Esophagus muscularis mucosa (tissue), 4 donors: ENCODE measurements at regions not wholly inside any gene's neighbourhood (a gene's known extent, or its start where the extent isn't known, plus 50 kb on each side); places are given as distances from the start of the nearest gene placed in this dataset.

Source experiments
- CTCF ChIP-seq, 3 experiments: fragments of 200-600 bp in 2 of 3; fragments of 450-650 bp in 1 of 3; sonication (generic) in 2 of 3; IDR thresholded peaks; one replicate each; pipeline ENCODE4 v1.5.1; 2017 to 2019; ENCODE audit warnings: antibody characterized with exemption in 3 of 3, mild to moderate bottlenecking in 2 of 3, moderate library complexity in 1 of 3
- EP300 ChIP-seq: sonication (generic); formaldehyde crosslinking; IDR thresholded peaks from one replicate; pipeline ENCODE4 v1.6.1; 2017; ENCODE audit warnings: antibody characterized with exemption
- POLR2A ChIP-seq: fragments of 450-650 bp; IDR thresholded peaks from one replicate; pipeline ENCODE4 v1.6.1; 2017; ENCODE audit warnings: antibody characterized with exemption, moderate library complexity, mild to moderate bottlenecking, low read depth
- POLR2AphosphoS5 ChIP-seq, 2 donors: sonication (generic); formaldehyde crosslinking; IDR thresholded peaks; one replicate each; pipeline ENCODE4 v1.6.1; 2017; ENCODE audit warnings: antibody characterized with exemption in 2 of 2

DNA sequence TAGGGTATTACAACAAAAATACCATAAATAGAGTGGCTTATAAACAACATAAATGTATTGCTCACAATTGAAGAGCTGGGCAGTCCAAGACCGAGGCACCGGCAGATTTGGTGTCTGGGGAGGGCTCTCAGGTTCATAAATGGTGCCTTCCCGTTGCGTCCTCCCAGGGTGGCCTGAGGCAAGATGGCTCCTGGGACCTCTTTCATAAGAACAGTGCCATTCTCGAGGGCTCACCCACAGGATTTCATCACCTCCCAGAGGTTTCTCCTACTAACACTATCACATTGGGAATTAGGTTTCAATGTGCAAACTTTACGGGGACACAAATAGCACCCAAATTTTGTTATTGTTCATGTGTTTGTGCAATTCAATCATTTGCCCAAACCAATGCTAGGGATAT lies 793.5 kb upstream of the HS6ST1 start:
- no peak for TF ChIP-seq POLR2A
- no peak for TF ChIP-seq CTCF (IDR thresholded peaks at IDR 0.05)
- no peak for TF ChIP-seq EP300
- no peak for TF ChIP-seq POLR2AphosphoS5 (IDR thresholded peaks at IDR 0.05)
